ENCODE measurements at regions not wholly inside any gene's neighbourhood (a gene's known extent, or its start where the extent isn't known, plus 50 kb on each side); places are given as distances from the start of the nearest gene placed in this dataset.
"Not testable (repeated sequence)": the region's sequence is repeated elsewhere in the genome, so short reads cannot be mapped to it uniquely, and the experiment has no call there.

- DNase-seq = not testable (repeated sequence)
These were observed 75.3 kb upstream of the OR4F16 start for GRCh38 chr1:761791-762190.

GRCh38 chr1:771449-771848 is 85.0 kb upstream of the OR4F16 start:
- DNase-seq = not testable (repeated sequence)

GRCh38 chr1:777480-778180 is 91.2 kb upstream of the OR4F16 start:
- not testable (repeated sequence) for DNase-seq

- DNase-seq = not testable (repeated sequence)
These were observed 92.2 kb upstream of the OR4F16 start for GRCh38 chr1:778451-779278.

- DNase-seq = not testable (repeated sequence)
These were observed 93.2 kb upstream of the OR4F16 start for GRCh38 chr1:779621-780020.

GRCh38 chr1:788835-789234 is 102.4 kb upstream of the OR4F16 start:
- no peak for DNase-seq

- not testable (repeated sequence) for DNase-seq
These were observed 103.2 kb upstream of the OR4F16 start for GRCh38 chr1:789606-790005.

GRCh38 chr1:790388-790930 is 104.0 kb upstream of the OR4F16 start:
- not testable (repeated sequence) for DNase-seq

GRCh38 chr1:794310-794709 is 107.9 kb upstream of the OR4F16 start:
- DNase-seq = not testable (repeated sequence)

GRCh38 chr1:794918-795584 is 108.6 kb upstream of the OR4F16 start:
- not testable (repeated sequence) for DNase-seq

GRCh38 chr1:797649-798048 is 111.2 kb upstream of the OR4F16 start:
- not testable (repeated sequence) for DNase-seq

- not testable (repeated sequence) for DNase-seq
These were observed 113.9 kb upstream of the OR4F16 start for GRCh38 chr1:800397-800796.

GRCh38 chr1:804378-805115 is 118.1 kb upstream of the OR4F16 start:
- not testable (repeated sequence) for DNase-seq

GRCh38 chr1:805310-805709 is 118.4 kb upstream of the SAMD11 start:
- DNase-seq = not testable (repeated sequence)

- not testable (repeated sequence) for DNase-seq
These were observed 116.7 kb upstream of the SAMD11 start for GRCh38 chr1:807066-807465.

GRCh38 chr1:807699-808390 is 115.9 kb upstream of the SAMD11 start:
- DNase-seq = not testable (repeated sequence)

GRCh38 chr1:810949-811348 is 112.8 kb upstream of the SAMD11 start:
- not testable (repeated sequence) for DNase-seq

- DNase-seq = not testable (repeated sequence)
These were observed 111.1 kb upstream of the SAMD11 start for GRCh38 chr1:812535-813127.

GRCh38 chr1:814543-814942 is 109.2 kb upstream of the SAMD11 start:
- not testable (repeated sequence) for DNase-seq

GRCh38 chr1:815147-815922 is 108.4 kb upstream of the SAMD11 start:
- not testable (repeated sequence) for DNase-seq

Data from MV-4-11 (cell line).